H9 (cell line): ENCODE measurements at regions not wholly inside any gene's neighbourhood (a gene's known extent, or its start where the extent isn't known, plus 50 kb on each side); places are given as distances from the start of the nearest gene placed in this dataset.

Experiments used
- DNase-seq: peaks from one replicate; pipeline ENCODE4 v3.0.0-alpha.2; 2017
- H2AFZ ChIP-seq: one replicate; pipeline ENCODE4 v1.6.1; 2013; ENCODE audit warnings: mild to moderate bottlenecking, low read length, control low read depth, moderate library complexity
- H2AK5ac ChIP-seq: 2 replicates; pipeline ENCODE4 v1.6.1; 2013; ENCODE audit warnings: low read length, control low read depth, mixed read lengths; ENCODE audit not compliant: insufficient read length
- H2BK120ac ChIP-seq: one replicate; pipeline ENCODE4 v1.6.1; 2013; ENCODE audit warnings: low read depth, mild to moderate bottlenecking, low read length, control low read depth, inconsistent platforms; ENCODE audit not compliant: poor library complexity, severe bottlenecking
- H2BK12ac ChIP-seq: 2 replicates; pipeline ENCODE4 v1.6.1; 2013; ENCODE audit warnings: low read length, control low read depth, mixed read lengths, low read depth; ENCODE audit not compliant: insufficient read length
- H2BK15ac ChIP-seq: 2 replicates; pipeline ENCODE4 v1.6.1; 2013; ENCODE audit warnings: low read depth, low read length, control low read depth
- H2BK20ac ChIP-seq: one replicate; pipeline ENCODE4 v1.6.1; 2013; ENCODE audit warnings: low read depth, mild to moderate bottlenecking, low read length, control low read depth, inconsistent platforms; ENCODE audit not compliant: poor library complexity, severe bottlenecking
- H2BK5ac ChIP-seq: 2 replicates; pipeline ENCODE4 v1.6.1; 2013; ENCODE audit warnings: low read length, control low read depth, mixed read lengths; ENCODE audit not compliant: insufficient read length
- H3K14ac ChIP-seq: 2 replicates; pipeline ENCODE4 v1.6.1; 2013; ENCODE audit warnings: low read length, control low read depth; ENCODE audit not compliant: insufficient read depth
- H3K18ac ChIP-seq: 2 replicates; pipeline ENCODE4 v1.6.1; 2013; ENCODE audit warnings: low read depth, mild to moderate bottlenecking, mixed read lengths, low read length, control low read depth; ENCODE audit not compliant: insufficient read length
- H3K23ac ChIP-seq: 2 replicates; pipeline ENCODE4 v1.6.1; 2013; ENCODE audit warnings: low read length, control low read depth, mixed read lengths, low read depth; ENCODE audit not compliant: insufficient read length
- H3K23me2 ChIP-seq: 2 replicates; pipeline ENCODE4 v1.6.1; 2013; ENCODE audit warnings: low read depth, mild to moderate bottlenecking, mixed read lengths, low read length, control low read depth; ENCODE audit not compliant: insufficient read length, poor library complexity, severe bottlenecking
- H3K27ac ChIP-seq: 2 replicates; pipeline ENCODE4 v1.5.1; 2013; ENCODE audit warnings: low read length, control low read depth, mixed read lengths, low read depth; ENCODE audit not compliant: insufficient read length
- H3K27me3 ChIP-seq: 2 replicates; pipeline ENCODE4 v1.6.1; 2013; ENCODE audit warnings: low read length, control low read depth, inconsistent platforms; ENCODE audit not compliant: insufficient read depth
- H3K4ac ChIP-seq: 2 replicates; pipeline ENCODE4 v1.6.1; 2013; ENCODE audit warnings: low read depth, mild to moderate bottlenecking, control low read depth, inconsistent platforms, low read length, moderate library complexity
- H3K4me1 ChIP-seq: 2 replicates; pipeline ENCODE4 v1.6.1; 2013; ENCODE audit warnings: low read length, control low read depth, inconsistent platforms; ENCODE audit not compliant: insufficient read depth
- H3K4me2 ChIP-seq: 2 replicates; pipeline ENCODE4 v1.6.1; 2013; ENCODE audit warnings: low read length, control low read depth, mixed read lengths; ENCODE audit not compliant: insufficient read length, insufficient read depth
- H3K56ac ChIP-seq: 2 replicates; pipeline ENCODE4 v1.6.1; 2013; ENCODE audit warnings: low read depth, mild to moderate bottlenecking, mixed read lengths, low read length, control low read depth; ENCODE audit not compliant: insufficient read length
- H3K79me1 ChIP-seq: 2 replicates; pipeline ENCODE4 v1.6.1; 2013; ENCODE audit warnings: low read depth, mild to moderate bottlenecking, moderate library complexity, low read length, control low read depth, inconsistent platforms; ENCODE audit not compliant: insufficient read depth, poor library complexity, severe bottlenecking
- H3K79me2 ChIP-seq: 2 replicates; pipeline ENCODE4 v1.6.1; 2013; ENCODE audit warnings: low read length, control low read depth, inconsistent platforms; ENCODE audit not compliant: insufficient read depth
- H3K9ac ChIP-seq: 2 replicates; pipeline ENCODE4 v1.6.1; 2013; ENCODE audit warnings: low read length, control low read depth, mixed read lengths; ENCODE audit not compliant: insufficient read length; ENCODE audit errors: extremely low read depth
- H3K9me3 ChIP-seq: one replicate; pipeline ENCODE4 v1.6.1; 2013; ENCODE audit warnings: low read depth, low read length, inconsistent platforms; ENCODE audit not compliant: control insufficient read depth
- H3T11ph ChIP-seq: one replicate; pipeline ENCODE4 v1.6.1; 2013; ENCODE audit warnings: mild to moderate bottlenecking, low read length, control low read depth, inconsistent platforms
- H4K20me1 ChIP-seq: one replicate; pipeline ENCODE4 v1.6.1; 2013; ENCODE audit not compliant: control insufficient read depth, insufficient read length, insufficient read depth
- H4K5ac ChIP-seq: 2 replicates; pipeline ENCODE4 v1.6.1; 2013; ENCODE audit warnings: low read depth, mild to moderate bottlenecking, mixed read lengths, low read length, control low read depth; ENCODE audit not compliant: insufficient read length
- H4K8ac ChIP-seq: replicated peaks from 2 replicates; pipeline ENCODE4 v1.6.1; 2013; ENCODE audit warnings: low read length, control low read depth, mixed read lengths, low read depth; ENCODE audit not compliant: insufficient read length
- H4K91ac ChIP-seq: 2 replicates; pipeline ENCODE4 v1.6.1; 2013; ENCODE audit warnings: low read depth, mild to moderate bottlenecking, moderate library complexity, mixed read lengths, low read length, control low read depth; ENCODE audit not compliant: insufficient read length
- H3K27ac Mint-ChIP-seq, 3 experiments: 2 replicates in 2 of 3; 3 replicates in 1 of 3; pipeline ENCODE4 v1.8.0; 2020 to 2021; ENCODE audit warnings: mixed read lengths in 3 of 3, mild to moderate bottlenecking in 1 of 3, moderate library complexity in 1 of 3
- H3K27me3 Mint-ChIP-seq: 2 replicates; pipeline ENCODE4 v1.8.0; 2021; ENCODE audit warnings: low read depth, mild to moderate bottlenecking, moderate library complexity, mixed read lengths
- H3K36me3 Mint-ChIP-seq, 3 experiments: 2 replicates in 2 of 3; 3 replicates in 1 of 3; pipeline ENCODE4 v1.8.0; 2020 to 2021; ENCODE audit warnings: low read depth in 3 of 3, mixed read lengths in 3 of 3; ENCODE audit not compliant: insufficient read depth in 1 of 3
- H3K4me1 Mint-ChIP-seq, 2 experiments: 2 replicates each; pipeline ENCODE4 v1.8.0; 2020; ENCODE audit warnings: mixed read lengths in 2 of 2
- H3K4me3 Mint-ChIP-seq, 2 experiments: 2 replicates in 1 of 2; 3 replicates in 1 of 2; pipeline ENCODE4 v1.8.0; 2020 to 2021; ENCODE audit warnings: mild to moderate bottlenecking in 2 of 2, mixed read lengths in 2 of 2, moderate library complexity in 1 of 2
- H3K9me3 Mint-ChIP-seq, 2 experiments: 2 replicates in 1 of 2; 3 replicates in 1 of 2; pipeline ENCODE4 v1.8.0; 2020; ENCODE audit warnings: mild to moderate bottlenecking in 2 of 2, mixed read lengths in 2 of 2, moderate library complexity in 1 of 2
- CTCF ChIP-seq: fragments of 200-600 bp; sonication (generic); conservative IDR thresholded peaks from 3 replicates; pipeline ENCODE4 v1.8.0; 2021; ENCODE audit warnings: antibody characterized with exemption, mild to moderate bottlenecking

GRCh38 chr4:136438645-136439044 lies 1093.6 kb downstream of the PCDH18 start:
- Histone ChIP-seq H4K5ac (no peak overlapping the region), H3K9me3 (no peaks in the 10 kb centered on the region), H3K27ac (no peak overlapping the region), H3K4me2 (no peak overlapping the region), H3K23ac (no peak overlapping the region), H2AFZ (no peak overlapping the region), H3K4me1 (peaks cover 3% of the 10 kb centered on the region; the same call in 1 of the 2 replicates), H3K23me2 (no peaks in the 10 kb centered on the region), H3K79me2 (no peaks in the 10 kb centered on the region), H2BK120ac (no peak overlapping the region), H2BK20ac (no peak overlapping the region), H4K20me1 (no peaks in the 10 kb centered on the region), H3K56ac (no peak overlapping the region), H3K79me1 (no peaks in the 10 kb centered on the region), H3K27me3 (no peaks in the 10 kb centered on the region), H2BK15ac (no peak overlapping the region), H3K14ac (no peak overlapping the region), H3K9ac (no peak overlapping the region), H4K91ac (no peak overlapping the region), H2BK12ac (no peak overlapping the region), H3T11ph (no peak overlapping the region), H3K18ac (no peak overlapping the region), H2AK5ac (no peak overlapping the region), H3K4ac (no peak overlapping the region), H2BK5ac (no peak overlapping the region), H4K8ac (no peak overlapping the region)
- Mint-ChIP-seq H3K4me1 (peaks cover 6 to 9% of the 10 kb centered on the region in 2 experiments), H3K27me3 (no peaks in the 10 kb centered on the region), H3K4me3 (no peak overlapping the region), H3K9me3 (no peaks in the 10 kb centered on the region), H3K36me3 (no peaks in the 10 kb centered on the region), H3K27ac (no peak overlapping the region)
- TF ChIP-seq CTCF, result no peak
- no peak for DNase-seq
